Testis (tissue), 2 donors: ENCODE measurements at regions not wholly inside any gene's neighbourhood (a gene's known extent, or its start where the extent isn't known, plus 50 kb on each side); places are given as distances from the start of the nearest gene placed in this dataset.

Experiments used
- DNase-seq: peaks from one replicate; pipeline ENCODE4 v3.0.0-alpha.2; 2019
- H3K27ac ChIP-seq, 2 donors: fragments of 200-600 bp; sonication (generic); one replicate each; pipeline ENCODE4 v1.5.1; 2019
- H3K27me3 ChIP-seq: fragments of 200-600 bp; sonication (generic); one replicate; pipeline ENCODE4 v1.5.1; 2019
- H3K36me3 ChIP-seq: fragments of 200-600 bp; sonication (generic); one replicate; pipeline ENCODE4 v1.5.1; 2017; ENCODE audit warnings: low read depth; ENCODE audit errors: missing control alignments
- H3K4me1 ChIP-seq: fragments of 200-600 bp; sonication (generic); one replicate; pipeline ENCODE4 v1.5.1; 2019
- H3K4me3 ChIP-seq, 2 donors: fragments of 200-600 bp; sonication (generic); one replicate each; pipeline ENCODE4 v1.5.1; 2017 to 2019
- H3K9me3 ChIP-seq: fragments of 200-600 bp; sonication (generic); one replicate; pipeline ENCODE4 v1.5.1; 2017
- CTCF ChIP-seq, 3 experiments: fragments of 450-650 bp in 2 of 3; fragments of 200-600 bp in 1 of 3; sonication (generic) in 1 of 3; IDR thresholded peaks; one replicate each; pipeline ENCODE4 v1.5.1; 2016 to 2019; ENCODE audit warnings: antibody characterized with exemption in 3 of 3, mild to moderate bottlenecking in 2 of 3, moderate library complexity in 1 of 3
- POLR2A ChIP-seq: fragments of 450-650 bp; IDR thresholded peaks from one replicate; pipeline ENCODE4 v1.6.1; 2017; ENCODE audit warnings: antibody characterized with exemption, mild to moderate bottlenecking, moderate library complexity
- WGBS, 2 donors: methylation state at CpG; one replicate each; pipeline ENCODE4 v1.1.5; 2018; 5-methylcytosine and 5-hydroxymethylcytosine counted together
- intact Hi-C: fragments of 100-400 bp; cut with DNase I; formaldehyde crosslinking; loops from one replicate; pipeline ENCODE4 v1.15.1; 2023; ENCODE audit warnings: low total_unique reads

- intact Hi-C loops = no loop called here
- H3K36me3 ChIP-seq = no peaks in the 10 kb centered on the region
- H3K4me1 ChIP-seq = no peaks in the 10 kb centered on the region
- no peaks in the 10 kb centered on the region for H3K27me3 ChIP-seq
- TF ChIP-seq POLR2A = no peak
- TF ChIP-seq CTCF (IDR thresholded peaks at IDR 0.05) = no peak
- 89 to 90% methylated on average over 12 of the region's 12 CpGs for WGBS, 2 donors
- H3K9me3 ChIP-seq = no peaks in the 10 kb centered on the region
- DNase-seq = no peak
- no peak overlapping the region for H3K27ac ChIP-seq
- H3K4me3 ChIP-seq = no peak overlapping the region
Observed at GRCh38 chr16:79856581-79856980, 256.0 kb upstream of the MAF start.

- 39 to 45% methylated on average over 3 of the region's 3 CpGs for WGBS, 2 donors
- Histone ChIP-seq H3K9me3 (no peaks in the 10 kb centered on the region), H3K27me3 (no peaks in the 10 kb centered on the region), H3K27ac (no peak overlapping the region), H3K4me1 (no peaks in the 10 kb centered on the region), H3K36me3 (no peaks in the 10 kb centered on the region), H3K4me3 (no peak overlapping the region)
- no peak for TF ChIP-seq POLR2A
- intact Hi-C loops = no loop called here
- DNase-seq = no peak
Observed at GRCh38 chr16:79850348-79850747, 249.8 kb upstream of the MAF start.

- Histone ChIP-seq H3K27ac (no peak overlapping the region), H3K4me1 (no peaks in the 10 kb centered on the region), H3K4me3 (no peak overlapping the region), H3K36me3 (no peaks in the 10 kb centered on the region), H3K27me3 (no peaks in the 10 kb centered on the region), H3K9me3 (no peaks in the 10 kb centered on the region)
- WGBS, 2 donors = 71 to 78% methylated on average over 9 to 10 of the region's 10 CpGs
- no peak for TF ChIP-seq CTCF (IDR thresholded peaks at IDR 0.05)
- TF ChIP-seq POLR2A = no peak
- intact Hi-C loops = no loop called here
- DNase-seq = no peak
Observed at GRCh38 chr16:79849119-79849518, 248.6 kb upstream of the MAF start.

GRCh38 chr16:79848719-79849118, 248.2 kb upstream of the MAF start:
- TF ChIP-seq CTCF (IDR thresholded peaks at IDR 0.05) = no peak
- TF ChIP-seq POLR2A = no peak
- WGBS, 2 donors = 61 to 89% methylated on average over 2 to 6 of the region's 6 CpGs
- no peaks in the 10 kb centered on the region for H3K36me3 ChIP-seq
- intact Hi-C loops = no loop called here
- H3K4me3 ChIP-seq = no peak overlapping the region
- H3K27ac ChIP-seq = no peak overlapping the region
- H3K9me3 ChIP-seq = no peaks in the 10 kb centered on the region
- no peaks in the 10 kb centered on the region for H3K4me1 ChIP-seq
- DNase-seq = no peak
- no peaks in the 10 kb centered on the region for H3K27me3 ChIP-seq

- DNase-seq = no peak
- intact Hi-C loops = no loop called here
Observed at GRCh38 chr16:79847569-79847968, 247.0 kb upstream of the MAF start.

More at GRCh38 chr16:79847569-79847968, 247.0 kb upstream of the MAF start:
- no peaks in the 10 kb centered on the region for H3K4me1 ChIP-seq
- 89% methylated on average over 5 of the region's 5 CpGs for WGBS, 2 donors
- no peak overlapping the region for H3K27ac ChIP-seq
- H3K36me3 ChIP-seq = no peaks in the 10 kb centered on the region
- no peaks in the 10 kb centered on the region for H3K27me3 ChIP-seq
- H3K4me3 ChIP-seq = no peak overlapping the region
- TF ChIP-seq CTCF (IDR thresholded peaks at IDR 0.05) (no peak), POLR2A (no peak)
- H3K9me3 ChIP-seq = no peaks in the 10 kb centered on the region
